ENCODE measurements at regions not wholly inside any gene's neighbourhood (a gene's known extent, or its start where the extent isn't known, plus 50 kb on each side); places are given as distances from the start of the nearest gene placed in this dataset.
"Not testable (repeated sequence)": the region's sequence is repeated elsewhere in the genome, so short reads cannot be mapped to it uniquely, and the experiment has no call there.

DNA sequence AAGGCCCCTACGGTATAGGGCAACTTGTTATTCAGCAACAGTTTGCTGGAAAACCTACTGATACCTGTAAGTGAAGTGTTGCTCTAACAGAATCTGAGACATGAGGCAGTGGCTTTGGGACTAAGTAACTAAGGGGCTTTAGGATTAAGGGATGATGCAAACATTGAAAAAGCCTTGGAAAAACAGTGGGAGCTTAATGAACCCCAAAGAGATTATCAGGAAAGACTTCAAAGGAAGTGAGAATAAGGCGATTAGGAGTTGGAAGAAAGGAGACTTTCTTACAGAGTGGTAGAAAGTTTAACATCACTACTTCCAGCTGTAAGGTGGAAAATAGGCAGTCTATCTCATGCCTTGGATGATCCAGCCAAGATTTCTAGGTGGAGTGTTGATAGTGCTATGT, 158.2 kb upstream of the TRIB2 start:
- WGBS, 10 experiments, result 32 to 100% (median 93%) methylated on average over 1 to 2 of the region's 2 CpGs
- peaks cover 15 to 22% of the 10 kb centered on the region in 2 donors for H3K4me1 ChIP-seq (replicated peaks in 1 of 2)
- in situ Hi-C loops (cut with MboI; ENCODE audit: low pct_unique_long_range_greater_than_20kb in 2 of 9, low sequenced_read_pairs in 9 of 9, unreplicated experiment in 9 of 9), result loop anchor here in 1 of 9 experiments (10.0 kb wide), 1 partner anchor 146 kb away; no protein-coding TSS in a partner anchor
- ATAC-seq (replicated peaks in 6 of 8), result no peak
- H3K4me3 ChIP-seq, result no peak overlapping the region
- no peak overlapping the region for H3K27ac ChIP-seq

DNA sequence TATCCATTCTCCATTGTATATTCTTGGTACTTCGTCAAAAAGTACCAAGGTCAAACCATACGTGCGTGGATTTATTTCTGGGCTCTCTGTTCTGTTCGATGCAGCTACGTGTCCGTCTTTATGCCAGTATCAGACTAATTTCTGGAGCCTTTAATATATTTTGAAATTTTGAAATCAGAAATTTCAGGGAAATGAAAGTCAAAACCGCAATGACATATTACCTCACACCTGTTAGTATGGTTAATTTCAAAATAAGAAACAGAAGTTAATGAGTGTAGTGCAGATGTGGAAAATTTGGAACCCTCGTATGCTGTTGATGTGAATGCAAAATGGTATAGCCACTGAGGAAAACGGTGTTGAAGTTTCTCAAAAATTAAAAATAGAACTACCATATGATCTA, 156.1 kb upstream of the TRIB2 start:
- WGBS, 10 experiments, result 66 to 94% (median 86%) methylated on average over 4 to 9 of the region's 9 CpGs
- H3K4me1 ChIP-seq (replicated peaks in 1 of 2), result peaks cover 2 to 11% of the 10 kb centered on the region in 2 donors
- no peak for ATAC-seq (replicated peaks in 6 of 8)
- no peak overlapping the region for H3K4me3 ChIP-seq
- no peak overlapping the region for H3K27ac ChIP-seq
- in situ Hi-C loops (cut with MboI; ENCODE audit: low pct_unique_long_range_greater_than_20kb in 2 of 9, low sequenced_read_pairs in 9 of 9, unreplicated experiment in 9 of 9), result no loop called here

DNA sequence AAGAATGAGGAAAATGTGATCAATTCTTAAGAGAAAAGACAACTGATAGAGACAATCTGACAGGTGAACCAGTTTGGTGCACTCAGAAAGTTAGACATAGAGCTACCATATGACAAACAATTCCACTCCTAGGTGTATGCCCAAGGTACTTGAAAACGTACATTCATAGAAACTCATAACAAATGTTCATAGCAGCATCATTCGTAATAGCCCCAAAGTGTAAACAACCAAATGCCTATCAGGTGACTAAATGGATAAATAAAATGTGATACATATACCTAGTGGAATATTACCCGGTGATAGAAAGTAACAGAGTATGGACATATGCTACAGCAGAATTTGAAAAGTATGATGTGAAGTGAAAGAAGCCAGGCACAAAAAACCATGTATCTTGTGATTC, 149.3 kb upstream of the TRIB2 start:
- ATAC-seq (replicated peaks in 6 of 8), result no peak
- in situ Hi-C loops (cut with MboI; ENCODE audit: low pct_unique_long_range_greater_than_20kb in 2 of 9, low sequenced_read_pairs in 9 of 9, unreplicated experiment in 9 of 9), result no loop called here
- Histone ChIP-seq H3K4me3 (no peak overlapping the region), H3K4me1 (replicated peaks in 1 of 2) (peaks cover 0 to 5% of the 10 kb centered on the region in 2 donors), H3K27ac (no peak overlapping the region)
- WGBS, 10 experiments, result 81 to 100% (median 90%) methylated on average over 1 to 3 of the region's 3 CpGs; no CpG with 5 or more reads in 1 of the 10 experiments

DNA sequence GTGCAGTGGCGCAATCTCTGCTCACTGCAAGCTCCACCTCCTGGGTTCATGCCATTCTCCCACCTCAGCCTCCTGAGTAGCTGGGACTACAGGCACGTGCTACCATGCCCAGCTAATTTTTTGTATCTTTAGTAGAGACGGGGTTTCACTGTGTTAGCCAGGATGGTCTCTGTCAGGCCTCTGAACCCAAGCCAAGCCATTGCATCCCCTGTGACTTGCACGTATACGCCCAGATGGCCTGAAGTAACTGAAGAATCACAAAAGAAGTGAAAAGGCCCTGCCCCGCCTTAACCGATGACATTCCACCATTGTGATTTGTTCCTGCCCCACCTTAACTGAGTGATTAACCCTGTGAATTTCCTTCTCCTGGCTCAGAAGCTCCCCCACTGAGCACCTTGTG, 147.2 kb upstream of the TRIB2 start:
- 73 to 100% (median 88%) methylated on average over 1 to 4 of the region's 7 CpGs; no CpG with 5 or more reads in 2 of the 10 experiments for WGBS, 10 experiments
- H3K4me3 ChIP-seq; H3K4me1 ChIP-seq (replicated peaks in 1 of 2); H3K27ac ChIP-seq; ATAC-seq (replicated peaks in 6 of 8); in situ Hi-C loops (cut with MboI; ENCODE audit: low pct_unique_long_range_greater_than_20kb in 2 of 9, low sequenced_read_pairs in 9 of 9, unreplicated experiment in 9 of 9): not testable (repeated sequence)

DNA sequence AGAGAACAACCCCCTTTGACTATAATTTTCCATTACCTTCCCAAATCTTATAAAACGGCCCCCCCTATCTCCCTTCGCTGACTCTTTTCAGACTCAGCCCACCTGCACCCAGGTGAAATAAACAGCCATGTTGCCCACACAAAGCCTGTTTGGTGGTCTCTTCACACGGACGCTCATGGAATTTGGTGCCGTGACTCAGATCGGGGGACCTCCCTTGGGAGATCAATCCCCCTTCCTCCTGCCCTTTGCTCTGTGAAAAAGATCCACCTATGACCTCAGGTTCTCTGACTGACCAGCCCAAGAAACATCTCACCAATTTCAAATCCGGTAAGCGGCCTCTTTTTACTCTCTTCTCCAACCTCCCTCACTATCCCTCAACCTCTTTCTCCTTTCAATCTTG, 146.8 kb upstream of the TRIB2 start:
- ATAC-seq (replicated peaks in 6 of 8); H3K27ac ChIP-seq; H3K4me3 ChIP-seq; in situ Hi-C loops (cut with MboI; ENCODE audit: low pct_unique_long_range_greater_than_20kb in 2 of 9, low sequenced_read_pairs in 9 of 9, unreplicated experiment in 9 of 9); H3K4me1 ChIP-seq (replicated peaks in 1 of 2): not testable (repeated sequence)
- WGBS, 10 experiments, result 92 to 100% (median 100%) methylated on average over 2 to 5 of the region's 8 CpGs; no CpG with 5 or more reads in 7 of the 10 experiments

DNA sequence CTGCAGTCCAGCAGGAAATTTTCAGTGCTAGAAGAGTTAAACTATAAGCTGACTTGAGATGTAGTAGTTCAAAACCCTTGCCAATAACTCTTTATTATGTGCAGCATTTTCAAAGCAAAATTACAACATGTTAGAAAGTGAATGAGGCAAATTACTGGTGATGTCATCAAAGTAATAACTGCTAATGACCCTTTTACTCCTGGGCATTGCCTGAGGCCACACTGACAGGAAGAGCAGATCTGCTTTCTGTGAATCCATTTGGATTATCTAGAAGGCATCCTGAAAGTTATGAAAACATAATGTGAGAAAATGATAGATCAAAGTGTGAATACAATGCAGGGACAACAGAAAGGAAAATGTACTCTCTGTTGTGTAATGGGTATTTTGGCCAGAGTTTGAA, 139.6 kb upstream of the TRIB2 start:
- in situ Hi-C loops (cut with MboI; ENCODE audit: low pct_unique_long_range_greater_than_20kb in 2 of 9, low sequenced_read_pairs in 9 of 9, unreplicated experiment in 9 of 9), result no loop called here
- H3K4me1 ChIP-seq (replicated peaks in 1 of 2), result peaks cover 12 to 25% of the 10 kb centered on the region in 2 donors
- peak in 7 of 8 experiments; percentile 40 to 83 (median 70) for ATAC-seq (replicated peaks in 6 of 8)
- no peak overlapping the region for H3K4me3 ChIP-seq
- no peak overlapping the region for H3K27ac ChIP-seq

DNA sequence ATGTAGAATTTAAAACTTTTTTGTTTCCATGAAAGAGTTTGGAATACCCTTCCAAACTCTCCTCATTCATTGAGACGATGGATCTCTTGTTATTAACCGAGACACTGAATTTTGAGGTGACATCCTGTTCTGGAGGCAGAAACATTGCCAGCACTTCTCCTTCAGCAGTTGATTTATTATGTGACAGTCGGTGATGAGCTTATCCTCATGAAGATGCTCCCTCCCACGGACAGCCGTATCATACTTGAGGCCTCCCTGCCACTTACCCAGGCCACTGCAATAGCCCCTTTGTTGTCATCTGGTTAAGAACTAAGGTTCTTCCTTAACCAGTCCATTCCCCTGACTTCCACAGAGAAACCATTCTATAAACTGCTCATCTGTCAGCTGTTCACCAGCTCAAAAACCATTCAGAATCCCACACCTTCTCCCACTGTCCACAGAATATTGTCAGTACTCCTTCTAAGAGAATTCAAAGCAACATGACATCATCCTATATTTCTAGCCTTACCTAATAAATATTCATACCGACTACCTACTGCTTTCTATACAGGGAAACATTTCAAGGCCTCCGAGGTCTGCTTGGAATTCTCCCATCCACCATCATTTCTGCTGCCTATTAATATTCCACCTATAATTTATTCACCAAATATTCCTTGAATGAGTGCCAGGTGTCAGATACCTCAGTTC, 139.0 kb upstream of the TRIB2 start:
- H3K4me1 ChIP-seq (replicated peaks in 1 of 2), result peaks cover 12 to 25% of the 10 kb centered on the region in 2 donors
- ATAC-seq (replicated peaks in 6 of 8), result peak in 5 of 8 experiments; percentile 86 to 93 (median 87)
- 45 to 92% (median 83%) methylated on average over 2 to 6 of the region's 7 CpGs for WGBS, 10 experiments
- in situ Hi-C loops (cut with MboI; ENCODE audit: low pct_unique_long_range_greater_than_20kb in 2 of 9, low sequenced_read_pairs in 9 of 9, unreplicated experiment in 9 of 9), result no loop called here
- H3K4me3 ChIP-seq, result no peak overlapping the region
- H3K27ac ChIP-seq, result peak overlapping the region; percentile 51 to 64

DNA sequence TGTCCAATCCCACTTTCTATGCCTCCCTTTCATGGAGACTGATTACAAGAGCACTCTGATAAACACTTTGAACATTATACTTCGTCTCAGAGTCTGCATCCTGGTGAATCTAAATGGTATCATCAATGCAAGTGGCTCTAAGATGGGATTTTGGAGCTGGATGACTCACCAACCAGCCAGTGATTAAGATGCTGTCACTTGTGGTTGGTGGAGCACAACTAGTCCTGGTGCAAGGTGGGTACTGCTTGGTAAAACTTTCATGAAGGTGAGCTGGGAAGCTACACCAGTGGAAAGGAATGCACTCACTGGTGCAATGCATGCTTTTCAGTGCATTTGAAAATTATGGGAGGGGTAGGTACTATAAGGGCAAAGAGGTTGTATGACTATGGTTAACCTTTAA, 137.7 kb upstream of the TRIB2 start:
- Histone ChIP-seq H3K27ac (no peak overlapping the region), H3K4me1 (replicated peaks in 1 of 2) (peaks cover 12 to 25% of the 10 kb centered on the region in 2 donors), H3K4me3 (no peak overlapping the region)
- peak in 1 of 8 experiments; percentile 4 for ATAC-seq (replicated peaks in 6 of 8)
- in situ Hi-C loops (cut with MboI; ENCODE audit: low pct_unique_long_range_greater_than_20kb in 2 of 9, low sequenced_read_pairs in 9 of 9, unreplicated experiment in 9 of 9), result no loop called here
- 33 to 86% (median 75%) methylated on average over 1 of the region's 1 CpG; no CpG with 5 or more reads in 5 of the 10 experiments for WGBS, 10 experiments

DNA sequence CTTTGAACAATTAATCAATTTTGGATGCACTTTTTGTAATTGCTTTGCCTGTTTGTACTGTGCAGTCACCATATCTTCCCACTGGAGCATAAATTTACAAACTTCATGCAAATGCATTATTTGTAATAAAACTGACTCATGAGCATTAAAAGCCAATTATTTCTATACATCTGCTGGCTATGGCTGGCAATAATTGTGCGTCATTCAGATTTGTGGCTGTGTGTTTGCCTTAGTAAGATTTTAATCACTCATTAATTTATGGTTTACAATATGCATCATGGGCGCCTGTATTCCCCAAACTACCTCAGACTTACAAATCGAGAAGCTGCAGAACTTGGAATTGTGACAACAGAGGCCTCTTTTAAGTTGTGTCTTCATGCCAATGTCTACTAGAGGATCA, 132.4 kb upstream of the TRIB2 start:
- in situ Hi-C loops (cut with MboI; ENCODE audit: low pct_unique_long_range_greater_than_20kb in 2 of 9, low sequenced_read_pairs in 9 of 9, unreplicated experiment in 9 of 9), result no loop called here

DNA sequence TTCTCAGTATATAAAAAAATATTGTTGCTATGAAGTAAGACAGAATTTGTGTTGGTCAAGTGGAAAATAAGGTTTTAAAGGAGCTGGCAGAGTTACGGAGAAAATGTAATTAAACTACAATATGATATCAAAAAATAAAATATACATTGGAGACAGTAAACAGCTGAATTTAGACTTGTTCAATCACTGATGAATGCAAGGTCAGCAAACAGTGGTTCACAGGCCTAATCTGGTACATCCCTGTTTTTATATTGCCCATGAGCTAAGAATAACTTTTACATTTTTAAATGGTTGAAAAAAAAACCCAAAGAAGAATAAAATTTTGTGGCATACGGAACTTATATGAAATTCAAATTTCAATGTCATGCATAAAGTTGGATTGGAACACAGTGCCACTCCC, 131.0 kb upstream of the TRIB2 start:
- in situ Hi-C loops (cut with MboI; ENCODE audit: low pct_unique_long_range_greater_than_20kb in 2 of 9, low sequenced_read_pairs in 9 of 9, unreplicated experiment in 9 of 9), result no loop called here
- Histone ChIP-seq H3K4me1 (replicated peaks in 1 of 2) (no peaks in the 10 kb centered on the region), H3K4me3 (no peak overlapping the region), H3K27ac (no peak overlapping the region)
- ATAC-seq (replicated peaks in 6 of 8), result no peak
- WGBS, 10 experiments, result 36 to 100% (median 73%) methylated on average over 1 to 2 of the region's 2 CpGs

More for the DNA sequence above, 132.4 kb upstream of the TRIB2 start:
- ATAC-seq (replicated peaks in 6 of 8), result peak in 4 of 8 experiments; percentile 28 to 94 (median 38)
- no peaks in the 10 kb centered on the region for H3K4me1 ChIP-seq (replicated peaks in 1 of 2)
- H3K27ac ChIP-seq, result no peak overlapping the region
- WGBS, 10 experiments, result 0 to 100% (median 78%) methylated on average over 1 to 3 of the region's 3 CpGs; no CpG with 5 or more reads in 2 of the 10 experiments
- H3K4me3 ChIP-seq, result no peak overlapping the region

DNA sequence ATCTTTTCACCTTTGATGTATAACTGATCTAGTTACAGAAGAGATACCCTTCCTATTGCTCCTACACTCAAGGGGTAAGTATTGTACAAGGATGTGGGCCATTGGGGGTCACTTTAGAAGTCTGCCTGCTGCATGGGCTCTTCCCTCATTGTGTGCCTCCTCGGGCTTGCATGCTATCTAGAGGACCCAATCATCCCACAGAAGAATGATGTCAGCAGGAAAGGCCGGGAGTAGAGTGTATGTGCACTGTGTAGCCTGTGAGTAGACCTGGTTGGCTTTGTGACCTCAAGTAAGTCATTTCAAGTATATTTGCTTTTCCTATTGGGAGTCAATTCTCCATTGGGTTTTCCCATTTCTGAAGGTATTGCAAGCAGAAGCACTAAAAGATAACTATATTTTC, 129.5 kb upstream of the TRIB2 start:
- Histone ChIP-seq H3K27ac (no peak overlapping the region), H3K4me1 (replicated peaks in 1 of 2) (no peaks in the 10 kb centered on the region), H3K4me3 (no peak overlapping the region)
- 0 to 83% (median 57%) methylated on average over 1 to 2 of the region's 2 CpGs; no CpG with 5 or more reads in 2 of the 10 experiments for WGBS, 10 experiments
- in situ Hi-C loops (cut with MboI; ENCODE audit: low pct_unique_long_range_greater_than_20kb in 2 of 9, low sequenced_read_pairs in 9 of 9, unreplicated experiment in 9 of 9), result no loop called here
- peak in 2 of 8 experiments; percentile 12 to 39 for ATAC-seq (replicated peaks in 6 of 8)

DNA sequence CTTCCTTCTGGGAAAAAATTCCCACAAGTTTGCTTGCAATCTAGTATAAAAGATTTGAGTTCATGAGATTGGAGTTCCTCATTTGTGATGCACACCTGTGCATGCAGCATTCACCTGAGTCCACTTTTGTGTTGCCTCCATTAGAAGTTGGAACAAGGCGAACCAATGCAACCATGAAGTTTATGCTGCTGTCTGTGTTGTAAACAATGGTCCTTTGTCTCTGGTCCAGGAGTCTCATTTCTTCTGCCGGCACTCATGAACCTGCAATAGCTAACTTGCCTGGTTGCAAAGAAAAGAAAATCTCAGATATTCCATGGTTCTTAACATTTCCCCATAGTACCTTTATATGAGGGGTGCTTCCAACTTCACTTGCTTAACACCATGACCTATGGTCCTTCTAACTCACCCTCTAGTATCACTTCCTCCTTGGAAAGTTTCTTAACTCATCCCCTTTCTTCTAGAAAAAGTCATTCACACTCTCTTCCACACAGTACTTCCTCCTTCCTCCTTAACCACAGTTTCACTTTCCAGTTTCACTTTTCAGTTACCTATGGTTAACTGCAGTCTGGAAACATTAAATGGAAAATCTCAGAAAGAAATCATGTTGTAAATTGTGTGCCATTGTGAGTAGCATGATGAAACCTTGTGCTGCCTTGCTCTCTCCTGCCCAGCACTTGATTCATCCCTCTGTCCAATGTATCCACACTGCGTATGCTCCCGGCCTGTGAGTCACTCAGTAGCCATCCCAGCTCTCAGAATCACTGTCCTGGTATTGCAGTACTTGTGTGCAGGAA, 128.8 kb upstream of the TRIB2 start:
- in situ Hi-C loops (cut with MboI; ENCODE audit: low pct_unique_long_range_greater_than_20kb in 2 of 9, low sequenced_read_pairs in 9 of 9, unreplicated experiment in 9 of 9), result no loop called here

DNA sequence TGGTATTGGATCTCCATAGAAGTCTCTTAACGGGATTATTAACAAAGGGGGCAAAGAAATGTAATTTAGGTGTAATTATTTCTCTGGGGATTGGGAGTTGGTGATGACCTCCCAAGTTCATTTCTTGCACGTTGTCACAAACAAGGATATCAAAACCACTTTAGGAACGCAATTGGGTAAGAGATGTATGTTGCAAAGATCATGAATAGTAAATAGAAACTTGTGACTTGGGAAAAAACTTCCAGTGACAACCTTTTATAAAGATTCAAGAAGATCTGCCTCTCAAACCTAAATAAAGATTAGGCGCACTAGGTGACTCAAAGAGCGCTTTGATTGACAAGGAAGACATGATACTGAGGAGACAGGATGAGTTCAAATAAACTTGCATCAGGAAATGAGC, 127.8 kb upstream of the TRIB2 start:
- no peak for ATAC-seq (replicated peaks in 6 of 8)
- 76 to 100% (median 93%) methylated on average over 2 to 5 of the region's 5 CpGs for WGBS, 10 experiments
- Histone ChIP-seq H3K4me3 (no peak overlapping the region), H3K27ac (no peak overlapping the region), H3K4me1 (replicated peaks in 1 of 2) (no peaks in the 10 kb centered on the region)
- in situ Hi-C loops (cut with MboI; ENCODE audit: low pct_unique_long_range_greater_than_20kb in 2 of 9, low sequenced_read_pairs in 9 of 9, unreplicated experiment in 9 of 9), result no loop called here

More for the DNA sequence above, 128.8 kb upstream of the TRIB2 start:
- Histone ChIP-seq H3K4me3 (no peak overlapping the region), H3K27ac (no peak overlapping the region), H3K4me1 (replicated peaks in 1 of 2) (no peaks in the 10 kb centered on the region)
- peak in 7 of 8 experiments; percentile 93 to 100 (median 99) for ATAC-seq (replicated peaks in 6 of 8)
- WGBS, 10 experiments, result 48 to 100% (median 91%) methylated on average over 1 to 4 of the region's 4 CpGs; no CpG with 5 or more reads in 1 of the 10 experiments

All from motor neuron (in vitro differentiated cells).